ENCODE measurements at regions not wholly inside any gene's neighbourhood (a gene's known extent, or its start where the extent isn't known, plus 50 kb on each side); places are given as distances from the start of the nearest gene placed in this dataset.
"Not testable (repeated sequence)": the region's sequence is repeated elsewhere in the genome, so short reads cannot be mapped to it uniquely, and the experiment has no call there.

DNA sequence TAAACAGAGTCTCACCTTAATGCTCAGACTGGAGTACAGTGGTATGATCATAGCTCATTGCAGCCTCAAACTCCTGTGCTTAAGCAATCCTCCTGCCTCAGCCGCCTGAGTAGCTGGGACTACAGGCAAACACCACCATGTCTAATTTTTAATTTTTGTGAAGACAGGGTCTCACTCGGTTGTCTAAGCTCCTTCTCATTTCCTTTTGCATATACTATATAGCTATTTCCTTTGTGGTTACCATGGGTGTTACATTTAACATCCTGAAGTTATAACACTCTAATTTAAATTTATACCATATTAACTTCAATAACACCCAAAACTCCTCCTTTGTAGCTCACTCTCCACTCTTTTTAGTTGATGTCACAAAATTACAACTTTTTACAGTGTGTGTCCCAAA lies 114.3 kb downstream of the DCK start:
- TF ChIP-seq, protein P1, sequence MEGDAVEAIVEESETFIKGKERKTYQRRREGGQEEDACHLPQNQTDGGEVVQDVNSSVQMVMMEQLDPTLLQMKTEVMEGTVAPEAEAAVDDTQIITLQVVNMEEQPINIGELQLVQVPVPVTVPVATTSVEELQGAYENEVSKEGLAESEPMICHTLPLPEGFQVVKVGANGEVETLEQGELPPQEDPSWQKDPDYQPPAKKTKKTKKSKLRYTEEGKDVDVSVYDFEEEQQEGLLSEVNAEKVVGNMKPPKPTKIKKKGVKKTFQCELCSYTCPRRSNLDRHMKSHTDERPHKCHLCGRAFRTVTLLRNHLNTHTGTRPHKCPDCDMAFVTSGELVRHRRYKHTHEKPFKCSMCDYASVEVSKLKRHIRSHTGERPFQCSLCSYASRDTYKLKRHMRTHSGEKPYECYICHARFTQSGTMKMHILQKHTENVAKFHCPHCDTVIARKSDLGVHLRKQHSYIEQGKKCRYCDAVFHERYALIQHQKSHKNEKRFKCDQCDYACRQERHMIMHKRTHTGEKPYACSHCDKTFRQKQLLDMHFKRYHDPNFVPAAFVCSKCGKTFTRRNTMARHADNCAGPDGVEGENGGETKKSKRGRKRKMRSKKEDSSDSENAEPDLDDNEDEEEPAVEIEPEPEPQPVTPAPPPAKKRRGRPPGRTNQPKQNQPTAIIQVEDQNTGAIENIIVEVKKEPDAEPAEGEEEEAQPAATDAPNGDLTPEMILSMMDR (IDR thresholded peaks at IDR 0.05; ENCODE audit: poor library complexity, severe bottlenecking) = no peak
- H3K27ac ChIP-seq (ENCODE audit: poor library complexity, severe bottlenecking) = no peak overlapping the region
- no peaks in the 10 kb centered on the region for H3K9me3 ChIP-seq (ENCODE audit: severe bottlenecking)
- H3K36me3 ChIP-seq (ENCODE audit: low read depth) = no peaks in the 10 kb centered on the region
- no peaks in the 10 kb centered on the region for H3K4me1 ChIP-seq (ENCODE audit: insufficient read depth, poor library complexity, severe bottlenecking)
- no peak for DNase-seq (ENCODE audit: low spot score)
- H3K27me3 ChIP-seq (ENCODE audit: insufficient read depth, poor library complexity, severe bottlenecking) = no peaks in the 10 kb centered on the region
- H3K4me3 ChIP-seq (ENCODE audit: severe bottlenecking) = no peak overlapping the region
- no peak for ATAC-seq (ENCODE audit: low read depth)

DNA sequence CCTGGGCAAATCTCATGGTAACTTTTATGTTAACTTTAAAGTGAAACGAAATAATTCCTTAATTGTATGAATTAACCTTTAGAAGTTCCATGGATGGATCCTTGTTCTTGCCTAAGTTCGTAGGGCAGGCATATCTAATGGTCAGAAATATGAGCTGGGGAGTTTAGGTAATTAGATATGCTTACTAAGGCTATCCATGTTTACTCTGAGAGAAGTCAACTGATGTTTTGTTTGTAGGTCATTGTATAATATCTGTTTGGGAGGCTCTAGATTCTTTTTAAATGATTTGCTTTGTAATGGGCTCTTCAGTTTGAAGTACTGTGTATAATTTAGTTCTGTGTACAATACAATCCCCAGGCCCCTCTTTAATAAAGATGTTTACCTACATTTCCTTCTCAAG lies 117.0 kb downstream of the DCK start:
- H3K36me3 ChIP-seq (ENCODE audit: low read depth) = no peaks in the 10 kb centered on the region
- ATAC-seq (ENCODE audit: low read depth) (no peak), DNase-seq (ENCODE audit: low spot score) (no peak)
- TF ChIP-seq, protein P1 (IDR thresholded peaks at IDR 0.05; ENCODE audit: poor library complexity, severe bottlenecking) = no peak
- no peaks in the 10 kb centered on the region for H3K27me3 ChIP-seq (ENCODE audit: insufficient read depth, poor library complexity, severe bottlenecking)
- no peak overlapping the region for H3K4me3 ChIP-seq (ENCODE audit: severe bottlenecking)
- no peaks in the 10 kb centered on the region for H3K9me3 ChIP-seq (ENCODE audit: severe bottlenecking)
- no peaks in the 10 kb centered on the region for H3K4me1 ChIP-seq (ENCODE audit: insufficient read depth, poor library complexity, severe bottlenecking)
- H3K27ac ChIP-seq (ENCODE audit: poor library complexity, severe bottlenecking) = no peak overlapping the region

DNA sequence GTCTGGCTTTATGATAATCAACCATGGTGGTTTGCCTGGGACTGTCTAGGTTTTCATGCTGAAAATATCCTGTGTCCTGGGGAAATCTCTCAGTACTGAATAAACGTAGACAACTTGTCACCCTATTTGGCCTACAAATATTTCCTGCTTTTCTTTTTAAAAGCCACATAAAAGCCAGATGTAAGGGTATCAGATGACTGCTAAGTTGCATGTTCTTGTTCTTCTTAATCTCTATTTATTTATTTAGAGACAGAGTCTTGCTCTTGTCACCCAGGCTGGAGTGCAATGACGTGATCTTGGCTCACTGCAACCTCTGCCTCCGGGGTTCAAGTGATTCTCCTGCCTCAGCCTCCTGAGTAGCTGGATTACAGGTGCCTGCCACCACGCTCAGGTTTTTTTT lies 117.7 kb downstream of the DCK start:
- not testable (repeated sequence) for H3K36me3 ChIP-seq (ENCODE audit: low read depth); H3K4me3 ChIP-seq (ENCODE audit: severe bottlenecking); H3K9me3 ChIP-seq (ENCODE audit: severe bottlenecking); H3K27me3 ChIP-seq (ENCODE audit: insufficient read depth, poor library complexity, severe bottlenecking); H3K27ac ChIP-seq (ENCODE audit: poor library complexity, severe bottlenecking); DNase-seq (ENCODE audit: low spot score); H3K4me1 ChIP-seq (ENCODE audit: insufficient read depth, poor library complexity, severe bottlenecking); ATAC-seq (ENCODE audit: low read depth)

DNA sequence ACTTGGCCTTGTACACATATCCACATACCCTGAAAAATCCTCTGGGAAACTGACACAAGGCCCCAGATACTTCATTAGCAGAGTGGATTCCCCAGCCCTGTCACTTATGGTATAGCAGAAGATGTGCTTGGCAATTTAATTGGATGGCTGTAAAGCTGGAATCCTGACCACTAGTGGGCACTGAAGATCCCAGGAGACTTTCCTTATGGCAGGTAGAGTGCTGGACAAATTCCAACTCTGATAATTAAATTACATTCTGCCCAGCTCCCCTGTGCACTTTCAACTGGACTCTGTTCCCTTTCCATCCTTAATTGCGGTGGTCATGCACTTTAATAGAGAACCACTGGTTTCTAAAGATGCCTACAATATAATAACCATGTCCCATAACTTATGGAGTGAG lies 119.8 kb downstream of the DCK start:
- H3K36me3 ChIP-seq (ENCODE audit: low read depth) = no peaks in the 10 kb centered on the region
- H3K4me3 ChIP-seq (ENCODE audit: severe bottlenecking) = no peak overlapping the region
- no peak for DNase-seq (ENCODE audit: low spot score)
- H3K27me3 ChIP-seq (ENCODE audit: insufficient read depth, poor library complexity, severe bottlenecking) = no peaks in the 10 kb centered on the region
- H3K4me1 ChIP-seq (ENCODE audit: insufficient read depth, poor library complexity, severe bottlenecking) = no peaks in the 10 kb centered on the region
- no peak for ATAC-seq (ENCODE audit: low read depth)
- H3K9me3 ChIP-seq (ENCODE audit: severe bottlenecking) = no peaks in the 10 kb centered on the region
- TF ChIP-seq, protein P1 (IDR thresholded peaks at IDR 0.05; ENCODE audit: poor library complexity, severe bottlenecking) = peak; percentile 25
- no peak overlapping the region for H3K27ac ChIP-seq (ENCODE audit: poor library complexity, severe bottlenecking)

DNA sequence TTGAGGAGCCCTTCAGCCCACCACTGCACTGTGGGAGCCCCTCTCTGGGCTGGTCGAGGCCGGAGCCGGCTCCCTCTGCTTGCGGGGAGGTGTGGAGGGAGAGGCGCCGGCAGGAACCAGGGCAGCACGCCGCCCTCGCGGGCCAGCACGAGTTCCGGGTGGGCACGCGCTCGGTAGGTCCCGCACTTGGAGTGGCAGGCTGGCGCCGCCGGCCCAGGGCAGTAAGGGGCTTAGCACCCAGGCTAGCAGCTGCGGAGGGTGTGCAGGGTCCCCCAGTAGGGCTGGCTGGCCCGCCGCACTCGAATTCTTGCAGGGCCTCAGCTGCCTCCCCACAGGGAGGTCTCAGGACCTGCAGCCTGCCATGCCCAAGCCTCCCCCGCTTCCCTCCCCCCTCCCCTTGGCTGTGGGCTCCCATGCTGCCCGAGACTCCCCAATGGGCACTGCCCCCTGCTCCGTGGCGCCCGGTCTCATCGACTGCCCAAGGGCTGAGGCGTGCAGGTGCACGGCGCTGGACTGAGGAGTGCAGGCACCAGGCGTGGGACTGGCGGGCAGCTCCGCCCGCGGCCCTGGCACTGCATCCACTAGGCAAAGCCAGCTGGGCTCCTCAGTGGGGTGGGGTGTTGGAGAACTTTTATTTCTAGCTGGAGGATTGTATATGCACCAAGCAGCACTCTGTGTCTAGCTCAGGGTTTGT lies 127.5 kb downstream of the DCK start:
- Histone ChIP-seq H3K27me3 (ENCODE audit: insufficient read depth, poor library complexity, severe bottlenecking) (no peaks in the 10 kb centered on the region), H3K4me3 (ENCODE audit: severe bottlenecking) (no peak overlapping the region), H3K9me3 (ENCODE audit: severe bottlenecking) (no peaks in the 10 kb centered on the region), H3K27ac (ENCODE audit: poor library complexity, severe bottlenecking) (no peak overlapping the region), H3K4me1 (ENCODE audit: insufficient read depth, poor library complexity, severe bottlenecking) (no peaks in the 10 kb centered on the region), H3K36me3 (ENCODE audit: low read depth) (no peaks in the 10 kb centered on the region)
- DNase-seq (ENCODE audit: low spot score) (no peak), ATAC-seq (ENCODE audit: low read depth) (no peak)
- TF ChIP-seq, protein P1 (IDR thresholded peaks at IDR 0.05; ENCODE audit: poor library complexity, severe bottlenecking) = no peak
